ENCODE measurements at regions not wholly inside any gene's neighbourhood (a gene's known extent, or its start where the extent isn't known, plus 50 kb on each side); places are given as distances from the start of the nearest gene placed in this dataset.

- TF ChIP-seq REST (IDR thresholded peaks at IDR 0.05; ENCODE audit: low read depth, low read length) (no peak), FOXJ3 (CRISPR knock-in tag; IDR thresholded peaks at IDR 0.05) (no peak), CTCF (IDR thresholded peaks at IDR 0.05) (no peak), JUND (IDR thresholded peaks at IDR 0.05) (no peak), GABPA (IDR thresholded peaks at IDR 0.05; ENCODE audit: low read depth) (no peak), SMC3 (IDR thresholded peaks at IDR 0.05; ENCODE audit: low read depth, low read length) (no peak)
These were observed 189.8 kb upstream of the RGMA start for GRCh38 chr15:93278783-93279182.

Measured in SK-N-SH (cell line).